HEK293 (cell line): ENCODE measurements at regions not wholly inside any gene's neighbourhood (a gene's known extent, or its start where the extent isn't known, plus 50 kb on each side); places are given as distances from the start of the nearest gene placed in this dataset.

Experiments used
- CTCF ChIA-PET: fragments of 350-600 bp; formaldehyde crosslinking; extraction: SDS; loops from one replicate; lab custom pipeline; 2021; ENCODE audit warnings: antibody characterized with exemption; lab: Yijun Ruan, JAX
- POLR2A ChIA-PET: fragments of 300-600 bp; formaldehyde crosslinking; extraction: SDS; loops from one replicate; lab custom pipeline; 2020; ENCODE audit warnings: antibody characterized with exemption, inconsistent platforms; lab: Yijun Ruan, JAX
- H3K27ac ChIP-seq: fragments of 200-500 bp; sonication (Bioruptor generic); 2 replicates; pipeline ENCODE4 v1.5.1; 2014; ENCODE audit warnings: low read depth, low read length, control low read depth, inconsistent platforms; ENCODE audit errors: extremely low read depth
- H3K36me3 ChIP-seq, 2 experiments: fragments of 200-500 bp in 1 of 2; sonication (Bioruptor generic) in 1 of 2; 1 replicate in 1 of 2; 2 replicates in 1 of 2; pipeline ENCODE4 v1.5.1; 2014 to 2017; ENCODE audit warnings: inconsistent platforms in 2 of 2, low read length in 2 of 2; ENCODE audit not compliant: control insufficient read depth in 2 of 2, insufficient read depth in 1 of 2
- H3K4me1 ChIP-seq: fragments of 200-500 bp; sonication (Bioruptor generic); 2 replicates; pipeline ENCODE4 v1.5.1; 2014; ENCODE audit warnings: mild to moderate bottlenecking, low read length, inconsistent platforms; ENCODE audit not compliant: control insufficient read depth, insufficient read depth
- H3K4me3 ChIP-seq: 2 replicates; pipeline ENCODE4 v1.5.1; 2011; ENCODE audit warnings: low read depth, mild to moderate bottlenecking, control low read depth, low read length, moderate library complexity
- H3K9me3 ChIP-seq: fragments of 200-500 bp; sonication (Bioruptor generic); 2 replicates; pipeline ENCODE4 v1.5.1; 2014; ENCODE audit warnings: low read depth, low read length, inconsistent platforms; ENCODE audit not compliant: control insufficient read depth, insufficient read depth
- GLI4 ChIP-seq: fragments of 450-650 bp; formaldehyde crosslinking; IDR thresholded peaks from 2 replicates; pipeline ENCODE4 v1.5.1; 2016; ENCODE audit warnings: missing biosample characterization, missing genetic modification characterization
- INSM2 ChIP-seq: fragments of 450-650 bp; formaldehyde crosslinking; IDR thresholded peaks from 2 replicates; pipeline ENCODE4 v1.5.1; 2016; ENCODE audit warnings: missing biosample characterization, missing genetic modification characterization
- KLF8 ChIP-seq: fragments of 450-650 bp; formaldehyde crosslinking; IDR thresholded peaks from 2 replicates; pipeline ENCODE4 v1.5.1; 2016; ENCODE audit warnings: missing biosample characterization, missing genetic modification characterization
- ZBTB11 ChIP-seq: fragments of 450-650 bp; formaldehyde crosslinking; conservative IDR thresholded peaks from 2 replicates; pipeline ENCODE4 v1.5.1; 2016; ENCODE audit warnings: low read depth, missing biosample characterization, missing genetic modification characterization
- ZNF155 ChIP-seq: fragments of 450-650 bp; formaldehyde crosslinking; IDR thresholded peaks from 2 replicates; pipeline ENCODE4 v1.5.1; 2016; ENCODE audit warnings: missing biosample characterization, missing genetic modification characterization
- ZNF16 ChIP-seq: fragments of 450-650 bp; formaldehyde crosslinking; IDR thresholded peaks from 2 replicates; pipeline ENCODE4 v1.5.1; 2016; ENCODE audit warnings: low read depth, missing biosample characterization, missing genetic modification characterization
- ZNF18 ChIP-seq: fragments of 450-650 bp; formaldehyde crosslinking; IDR thresholded peaks from 2 replicates; pipeline ENCODE4 v1.5.1; 2016; ENCODE audit warnings: missing biosample characterization, missing genetic modification characterization
- ZNF184 ChIP-seq: fragments of 450-650 bp; IDR thresholded peaks from 2 replicates; pipeline ENCODE4 v1.5.1; 2018; ENCODE audit warnings: missing biosample characterization, mild to moderate bottlenecking, missing genetic modification characterization
- ZNF248 ChIP-seq: fragments of 450-650 bp; formaldehyde crosslinking; IDR thresholded peaks from 2 replicates; pipeline ENCODE4 v1.5.1; 2017; ENCODE audit warnings: missing biosample characterization, missing genetic modification characterization
- ZNF324 ChIP-seq: fragments of 450-650 bp; formaldehyde crosslinking; IDR thresholded peaks from 2 replicates; pipeline ENCODE4 v1.5.1; 2016; ENCODE audit warnings: missing biosample characterization, missing genetic modification characterization
- ZNF560 ChIP-seq: fragments of 450-650 bp; formaldehyde crosslinking; IDR thresholded peaks from 2 replicates; pipeline ENCODE4 v1.5.1; 2017; ENCODE audit warnings: missing biosample characterization, missing genetic modification characterization, borderline replicate concordance
- ZNF610 ChIP-seq: fragments of 450-650 bp; formaldehyde crosslinking; IDR thresholded peaks from 2 replicates; pipeline ENCODE4 v1.5.1; 2016; ENCODE audit warnings: missing biosample characterization, missing genetic modification characterization, borderline replicate concordance
- ZNF621 ChIP-seq: fragments of 450-650 bp; formaldehyde crosslinking; IDR thresholded peaks from 2 replicates; pipeline ENCODE4 v1.5.1; 2017; ENCODE audit warnings: missing biosample characterization, missing genetic modification characterization
- ZNF626 ChIP-seq: fragments of 450-650 bp; sonication (Bioruptor Pico); formaldehyde crosslinking; IDR thresholded peaks from 2 replicates; pipeline ENCODE4 v1.5.1; 2018; ENCODE audit warnings: missing biosample characterization, missing genetic modification characterization, inconsistent platforms
- ZNF629 ChIP-seq: fragments of 450-650 bp; formaldehyde crosslinking; IDR thresholded peaks from 2 replicates; pipeline ENCODE4 v1.5.1; 2017; ENCODE audit warnings: missing biosample characterization, missing genetic modification characterization
- ZNF670 ChIP-seq: fragments of 450-650 bp; formaldehyde crosslinking; IDR thresholded peaks from 2 replicates; pipeline ENCODE4 v1.5.1; 2016; ENCODE audit warnings: missing biosample characterization, missing genetic modification characterization, low read depth
- ZNF707 ChIP-seq: fragments of 450-650 bp; formaldehyde crosslinking; IDR thresholded peaks from 2 replicates; pipeline ENCODE4 v1.5.1; 2016; ENCODE audit warnings: missing biosample characterization, missing genetic modification characterization
- ZNF76 ChIP-seq: fragments of 450-650 bp; formaldehyde crosslinking; IDR thresholded peaks from 2 replicates; pipeline ENCODE4; 2016; ENCODE audit warnings: low read depth, missing biosample characterization, missing genetic modification characterization, borderline replicate concordance
- ZNF791 ChIP-seq: fragments of 450-650 bp; formaldehyde crosslinking; IDR thresholded peaks from 2 replicates; pipeline ENCODE4 v1.5.1; 2016; ENCODE audit warnings: missing biosample characterization, missing genetic modification characterization
- ZNF837 ChIP-seq: fragments of 450-650 bp; formaldehyde crosslinking; IDR thresholded peaks from 2 replicates; pipeline ENCODE4 v1.5.1; 2016; ENCODE audit warnings: missing biosample characterization, missing genetic modification characterization
- TF ChIP-seq, protein P1 (sequence below): fragments of 450-650 bp; formaldehyde crosslinking; IDR thresholded peaks from 2 replicates; pipeline ENCODE4 v1.5.1; 2016; ENCODE audit warnings: missing biosample characterization, missing genetic modification characterization, borderline replicate concordance

DNA sequence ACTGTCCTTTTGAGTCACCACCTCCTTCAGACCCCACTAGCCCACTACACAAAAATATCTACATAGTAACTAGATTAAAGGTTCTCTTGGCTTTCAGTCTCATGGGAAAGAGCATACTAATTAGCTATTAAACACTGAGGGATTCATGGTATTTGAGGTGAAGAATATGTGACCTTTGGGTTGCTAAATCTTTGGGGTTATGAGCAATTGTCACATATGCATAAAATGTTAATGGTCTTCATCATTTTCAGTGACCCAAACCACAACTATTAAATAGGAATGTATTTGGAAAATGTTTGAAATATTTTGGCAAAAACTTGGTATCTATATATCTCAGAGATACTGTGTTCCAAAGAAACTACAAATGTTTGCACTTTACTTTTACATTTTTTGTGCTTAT is 365.1 kb downstream of the MAGEB5 start:
- TF ChIP-seq ZNF707 (tag by site-specific recombination): no peak
- TF ChIP-seq ZNF626 (tag by site-specific recombination): no peak
- no peak for TF ChIP-seq ZNF560 (tag by site-specific recombination)
- TF ChIP-seq ZBTB11 (tag by site-specific recombination): no peak
- no peak for TF ChIP-seq ZNF155 (tag by site-specific recombination)
- no peak for TF ChIP-seq ZNF610 (tag by site-specific recombination)
- no peak for TF ChIP-seq ZNF76
- TF ChIP-seq INSM2: no peak
- no peak for TF ChIP-seq ZNF791 (tag by site-specific recombination)
- TF ChIP-seq ZNF324 (tag by site-specific recombination): no peak
- TF ChIP-seq, protein P1, sequence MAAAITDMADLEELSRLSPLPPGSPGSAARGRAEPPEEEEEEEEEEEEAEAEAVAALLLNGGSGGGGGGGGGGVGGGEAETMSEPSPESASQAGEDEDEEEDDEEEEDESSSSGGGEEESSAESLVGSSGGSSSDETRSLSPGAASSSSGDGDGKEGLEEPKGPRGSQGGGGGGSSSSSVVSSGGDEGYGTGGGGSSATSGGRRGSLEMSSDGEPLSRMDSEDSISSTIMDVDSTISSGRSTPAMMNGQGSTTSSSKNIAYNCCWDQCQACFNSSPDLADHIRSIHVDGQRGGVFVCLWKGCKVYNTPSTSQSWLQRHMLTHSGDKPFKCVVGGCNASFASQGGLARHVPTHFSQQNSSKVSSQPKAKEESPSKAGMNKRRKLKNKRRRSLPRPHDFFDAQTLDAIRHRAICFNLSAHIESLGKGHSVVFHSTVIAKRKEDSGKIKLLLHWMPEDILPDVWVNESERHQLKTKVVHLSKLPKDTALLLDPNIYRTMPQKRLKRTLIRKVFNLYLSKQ: no peak
- no peak for TF ChIP-seq ZNF18 (tag by site-specific recombination)
- TF ChIP-seq ZNF670 (tag by site-specific recombination): no peak
- no peak for TF ChIP-seq KLF8 (tag by site-specific recombination)
- no peak for TF ChIP-seq ZNF16 (tag by site-specific recombination)
- no peak for TF ChIP-seq ZNF629 (tag by site-specific recombination)
- no peak for TF ChIP-seq ZNF621 (tag by site-specific recombination)
- no peak for TF ChIP-seq ZNF248 (tag by site-specific recombination)
- Histone ChIP-seq H3K27ac (no peak overlapping the region), H3K4me3 (no peak overlapping the region), H3K9me3 (no peaks in the 10 kb centered on the region), H3K4me1 (no peaks in the 10 kb centered on the region), H3K36me3 (no peaks in the 10 kb centered on the region)
- ChIA-PET POLR2A (no interaction called here), CTCF (no interaction called here)

GRCh38 chrX:26580021-26580420 is 364.1 kb downstream of the MAGEB5 start:
- Histone ChIP-seq H3K4me3 (no peak overlapping the region), H3K27ac (no peak overlapping the region), H3K36me3 (no peaks in the 10 kb centered on the region), H3K9me3 (no peaks in the 10 kb centered on the region), H3K4me1 (no peaks in the 10 kb centered on the region)
- TF ChIP-seq GLI4: no peak
- TF ChIP-seq ZNF184 (tag by site-specific recombination): no peak
- no peak for TF ChIP-seq ZNF837 (tag by site-specific recombination)
- ChIA-PET POLR2A (no interaction called here), CTCF (interaction anchor here (0.5 kb wide), 1 partner anchor 17 kb away, joined by 4 read pairs; no protein-coding TSS in a partner anchor)
